Thyroid gland (tissue), 4 donors: ENCODE measurements at regions not wholly inside any gene's neighbourhood (a gene's known extent, or its start where the extent isn't known, plus 50 kb on each side); places are given as distances from the start of the nearest gene placed in this dataset.

Experiments
- POLR2A ChIP-seq, 2 donors: fragments of 450-650 bp; IDR thresholded peaks; one replicate each; pipeline ENCODE4 v1.6.1; 2017; ENCODE audit warnings: antibody characterized with exemption in 2 of 2, mild to moderate bottlenecking in 2 of 2, moderate library complexity in 1 of 2
- TF ChIP-seq, protein P1 (sequence below), 6 experiments: fragments of 200-600 bp in 3 of 6; fragments of 450-650 bp in 3 of 6; sonication (generic) in 3 of 6; IDR thresholded peaks; one replicate each; pipeline ENCODE4 v1.5.1; 2016 to 2019; ENCODE audit warnings: antibody characterized with exemption in 6 of 6, mild to moderate bottlenecking in 2 of 6, inconsistent platforms in 1 of 6, moderate library complexity in 1 of 6

DNA sequence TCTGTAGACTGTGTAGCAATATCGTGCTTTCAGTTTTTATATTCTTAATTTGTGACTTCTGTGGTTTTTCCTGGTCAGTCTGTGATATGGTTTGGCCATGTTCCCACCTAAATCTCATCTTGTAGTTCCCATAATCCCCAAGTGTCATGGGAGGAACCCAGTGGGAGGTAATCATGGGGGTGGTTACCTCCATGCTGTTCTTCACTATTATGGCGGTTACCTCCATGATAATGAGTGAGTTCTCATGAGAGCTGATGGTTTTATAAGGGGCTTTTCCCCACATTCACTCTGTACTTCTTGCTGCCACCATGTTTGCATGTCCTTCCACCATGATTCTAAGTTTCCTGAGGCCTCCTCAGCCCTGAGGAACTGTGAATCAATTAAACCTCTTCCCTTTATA is 169.8 kb downstream of the LEPR start:
- TF ChIP-seq, protein P1, sequence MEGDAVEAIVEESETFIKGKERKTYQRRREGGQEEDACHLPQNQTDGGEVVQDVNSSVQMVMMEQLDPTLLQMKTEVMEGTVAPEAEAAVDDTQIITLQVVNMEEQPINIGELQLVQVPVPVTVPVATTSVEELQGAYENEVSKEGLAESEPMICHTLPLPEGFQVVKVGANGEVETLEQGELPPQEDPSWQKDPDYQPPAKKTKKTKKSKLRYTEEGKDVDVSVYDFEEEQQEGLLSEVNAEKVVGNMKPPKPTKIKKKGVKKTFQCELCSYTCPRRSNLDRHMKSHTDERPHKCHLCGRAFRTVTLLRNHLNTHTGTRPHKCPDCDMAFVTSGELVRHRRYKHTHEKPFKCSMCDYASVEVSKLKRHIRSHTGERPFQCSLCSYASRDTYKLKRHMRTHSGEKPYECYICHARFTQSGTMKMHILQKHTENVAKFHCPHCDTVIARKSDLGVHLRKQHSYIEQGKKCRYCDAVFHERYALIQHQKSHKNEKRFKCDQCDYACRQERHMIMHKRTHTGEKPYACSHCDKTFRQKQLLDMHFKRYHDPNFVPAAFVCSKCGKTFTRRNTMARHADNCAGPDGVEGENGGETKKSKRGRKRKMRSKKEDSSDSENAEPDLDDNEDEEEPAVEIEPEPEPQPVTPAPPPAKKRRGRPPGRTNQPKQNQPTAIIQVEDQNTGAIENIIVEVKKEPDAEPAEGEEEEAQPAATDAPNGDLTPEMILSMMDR (IDR thresholded peaks at IDR 0.05), result no peak
- no peak for TF ChIP-seq POLR2A (IDR thresholded peaks at IDR 0.05)
